ENCODE measurements at regions not wholly inside any gene's neighbourhood (a gene's known extent, or its start where the extent isn't known, plus 50 kb on each side); places are given as distances from the start of the nearest gene placed in this dataset.

- Histone ChIP-seq H3K4me2 (ENCODE audit: low read length) (no peak overlapping the region), H3K9me2 (ENCODE audit: insufficient read depth) (no peaks in the 10 kb centered on the region), H3K27me3 (ENCODE audit: insufficient read depth, low read length) (no peaks in the 10 kb centered on the region), H3K4me1 (ENCODE audit: control insufficient read depth in 1 of 2, insufficient read depth in 2 of 2, low read length in 2 of 2) (no peaks in the 10 kb centered on the region), H3K27ac (ENCODE audit: low read depth, low read length) (no peak overlapping the region), H4K20me1 (ENCODE audit: insufficient read depth) (no peaks in the 10 kb centered on the region), H3K9ac (ENCODE audit: low read length) (no peak overlapping the region), H3K9me3 (ENCODE audit: control insufficient read depth in 1 of 2, insufficient read depth in 1 of 2, low read depth in 1 of 2, low read length in 2 of 2) (no peaks in the 10 kb centered on the region), H3K36me3 (ENCODE audit: control insufficient read depth in 1 of 2, insufficient read depth in 2 of 2, low read length in 2 of 2) (no peaks in the 10 kb centered on the region), H3K4me3 (replicated peaks in 1 of 2; ENCODE audit: low read depth in 1 of 2, low read length in 2 of 2) (no peak overlapping the region), H3K79me2 (ENCODE audit: insufficient read depth, low read length) (no peaks in the 10 kb centered on the region), H2AFZ (ENCODE audit: low read depth, low read length, poor library complexity, severe bottlenecking) (no peak overlapping the region)
- POLR2A ChIA-PET = no interaction called here
- TF ChIP-seq EZH2 (IDR thresholded peaks at IDR 0.05) (no peak), CBX3 (IDR thresholded peaks at IDR 0.05; ENCODE audit: low read depth) (no peak), TCF7L2 (IDR thresholded peaks at IDR 0.05; ENCODE audit: borderline replicate concordance, extremely low read depth, insufficient read depth, insufficient read length) (no peak), ZFX (IDR thresholded peaks at IDR 0.05) (no peak), REST (IDR thresholded peaks at IDR 0.05; ENCODE audit: low read depth) (no peak), EGR1 (IDR thresholded peaks at IDR 0.05; ENCODE audit: low read depth) (no peak), SIN3A (IDR thresholded peaks at IDR 0.05; ENCODE audit: low read depth) (no peak), SP1 (IDR thresholded peaks at IDR 0.05; ENCODE audit: low read depth) (no peak), FOSL1 (IDR thresholded peaks at IDR 0.05; ENCODE audit: low read depth) (no peak), POLR2A (IDR thresholded peaks at IDR 0.05; ENCODE audit: borderline replicate concordance, extremely low read depth, insufficient read depth, insufficient read length) (no peak), POLR2AphosphoS5 (IDR thresholded peaks at IDR 0.05; ENCODE audit: low read depth, low read length) (no peak)
- ATAC-seq (no peak), DNase-seq (ENCODE audit: low read depth, low spot score) (no peak)
- intact Hi-C loops (cut with micrococcal nuclease) = no loop called here
- no TSS peak for BruUV-seq (replicated peaks)
- CTCF ChIA-PET = interaction anchor here (0.5 to 4.7 kb wide), 4 partner anchors 70 to 379 kb away, joined by 3 to 35 read pairs (median 4); no protein-coding TSS in a partner anchor
- RAD21 ChIA-PET (ENCODE audit: low non-redundant PET in 1 of 2, low total read pairs in 2 of 2, uncharacterized antibody in 2 of 2, unreplicated experiment in 2 of 2) = no interaction called here
These were observed 174.6 kb downstream of the HAUS1 start for GRCh38 chr18:46278481-46279465.

All from HCT116 (cell line).